Stromal cell of bone marrow (primary cell): ENCODE measurements at regions not wholly inside any gene's neighbourhood (a gene's known extent, or its start where the extent isn't known, plus 50 kb on each side); places are given as distances from the start of the nearest gene placed in this dataset.
"Not testable (repeated sequence)": the region's sequence is repeated elsewhere in the genome, so short reads cannot be mapped to it uniquely, and the experiment has no call there.

Experiments used
- DNase-seq: peaks from one replicate; pipeline ENCODE4 v3.0.0-alpha.2; 2012; ENCODE audit warnings: low read depth

- no peak for DNase-seq
Measured at GRCh38 chr5:85549229-85549628, 1068.5 kb upstream of the COX7C start.

GRCh38 chr5:85549836-85550599, 1067.7 kb upstream of the COX7C start:
- DNase-seq, result no peak

GRCh38 chr5:85556464-85556863, 1061.3 kb upstream of the COX7C start:
- DNase-seq, result no peak

GRCh38 chr5:85576666-85577065, 1041.1 kb upstream of the COX7C start:
- DNase-seq, result no peak

GRCh38 chr5:85587806-85588205, 1029.9 kb upstream of the COX7C start:
- DNase-seq, result not testable (repeated sequence)

GRCh38 chr5:85588268-85588667, 1029.5 kb upstream of the COX7C start:
- not testable (repeated sequence) for DNase-seq

GRCh38 chr5:85590764-85591163, 1027.0 kb upstream of the COX7C start:
- no peak for DNase-seq

- DNase-seq, result no peak
Measured at GRCh38 chr5:85591311-85591710, 1026.4 kb upstream of the COX7C start.

- DNase-seq, result no peak
Measured at GRCh38 chr5:85602843-85603242, 1014.9 kb upstream of the COX7C start.

- no peak for DNase-seq
Measured at GRCh38 chr5:85604378-85604777, 1013.4 kb upstream of the COX7C start.

- DNase-seq, result no peak
Measured at GRCh38 chr5:85604786-85605185, 1013.0 kb upstream of the COX7C start.

GRCh38 chr5:85605381-85605780, 1012.4 kb upstream of the COX7C start:
- no peak for DNase-seq

- no peak for DNase-seq
Measured at GRCh38 chr5:85614489-85614888, 1003.3 kb upstream of the COX7C start.

GRCh38 chr5:85621668-85622067, 996.1 kb upstream of the COX7C start:
- DNase-seq, result no peak

- no peak for DNase-seq
Measured at GRCh38 chr5:85628153-85628552, 989.6 kb upstream of the COX7C start.

- DNase-seq, result not testable (repeated sequence)
Measured at GRCh38 chr5:85638495-85639125, 979.1 kb upstream of the COX7C start.

GRCh38 chr5:85646036-85646435, 971.7 kb upstream of the COX7C start:
- DNase-seq, result no peak

GRCh38 chr5:85646641-85647040, 971.1 kb upstream of the COX7C start:
- no peak for DNase-seq

- no peak for DNase-seq
Measured at GRCh38 chr5:85647349-85648127, 970.2 kb upstream of the COX7C start.

- no peak for DNase-seq
Measured at GRCh38 chr5:85648495-85648894, 969.2 kb upstream of the COX7C start.

- no peak for DNase-seq
Measured at GRCh38 chr5:85651731-85652130, 966.0 kb upstream of the COX7C start.

- not testable (repeated sequence) for DNase-seq
Measured at GRCh38 chr5:85654144-85654543, 963.6 kb upstream of the COX7C start.

- DNase-seq, result no peak
Measured at GRCh38 chr5:85656050-85656449, 961.7 kb upstream of the COX7C start.
